Neuron (in vitro differentiated cells): ENCODE measurements at regions not wholly inside any gene's neighbourhood (a gene's known extent, or its start where the extent isn't known, plus 50 kb on each side); places are given as distances from the start of the nearest gene placed in this dataset.

Source experiments
- H2AFZ ChIP-seq: one replicate; pipeline ENCODE4 v1.6.1; 2013; ENCODE audit warnings: low read depth, mild to moderate bottlenecking, inconsistent platforms, low read length, moderate library complexity
- H3K27me3 ChIP-seq: one replicate; pipeline ENCODE4 v1.6.1; 2013; ENCODE audit warnings: low read length; ENCODE audit not compliant: insufficient read depth
- H3K36me3 ChIP-seq: one replicate; pipeline ENCODE4 v1.6.1; 2013; ENCODE audit warnings: low read length; ENCODE audit not compliant: insufficient read depth
- H3K4me1 ChIP-seq: one replicate; pipeline ENCODE4 v1.6.1; 2013; ENCODE audit warnings: low read length; ENCODE audit not compliant: insufficient read depth
- H3K4me3 ChIP-seq: 2 replicates; pipeline ENCODE4 v1.5.1; 2013; ENCODE audit warnings: mild to moderate bottlenecking, low read length, moderate library complexity
- H3K9me3 ChIP-seq: one replicate; pipeline ENCODE4 v1.6.1; 2013; ENCODE audit warnings: low read length

GRCh38 chr5:8807636-8808035 is 738.2 kb downstream of the SEMA5A start:
- no peaks in the 10 kb centered on the region for H3K9me3 ChIP-seq
- H3K27me3 ChIP-seq = no peaks in the 10 kb centered on the region
- no peak overlapping the region for H2AFZ ChIP-seq
- H3K4me3 ChIP-seq = no peak overlapping the region
- no peaks in the 10 kb centered on the region for H3K4me1 ChIP-seq
- H3K36me3 ChIP-seq = no peaks in the 10 kb centered on the region

DNA sequence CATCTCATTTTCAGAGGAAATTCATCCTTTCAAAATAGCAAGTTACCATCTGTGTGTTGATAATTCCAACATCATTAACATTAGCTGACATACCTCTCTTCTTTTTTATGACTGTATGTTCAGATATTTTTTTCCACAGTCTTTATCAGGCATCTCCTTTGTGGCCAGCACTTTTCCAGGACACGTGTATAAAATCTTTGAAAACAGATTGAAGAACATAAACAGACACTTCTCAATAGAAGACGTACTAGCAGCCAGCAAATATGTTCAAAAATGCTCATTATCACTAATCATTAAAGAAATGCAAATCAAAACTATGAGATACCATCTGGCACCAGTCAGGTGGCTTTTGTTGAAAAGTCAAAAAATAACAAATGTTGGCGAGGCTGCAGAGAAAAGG is 734.3 kb downstream of the SEMA5A start:
- H3K36me3 ChIP-seq = no peaks in the 10 kb centered on the region
- H3K4me1 ChIP-seq = no peaks in the 10 kb centered on the region
- no peaks in the 10 kb centered on the region for H3K9me3 ChIP-seq
- H3K4me3 ChIP-seq = no peak overlapping the region
- no peak overlapping the region for H2AFZ ChIP-seq
- H3K27me3 ChIP-seq = no peaks in the 10 kb centered on the region

GRCh38 chr5:8813180-8813579 is 732.7 kb downstream of the SEMA5A start:
- Histone ChIP-seq H3K4me1 (no peaks in the 10 kb centered on the region), H3K36me3 (no peaks in the 10 kb centered on the region), H3K4me3 (no peak overlapping the region), H3K27me3 (no peaks in the 10 kb centered on the region), H3K9me3 (no peaks in the 10 kb centered on the region), H2AFZ (no peak overlapping the region)

DNA sequence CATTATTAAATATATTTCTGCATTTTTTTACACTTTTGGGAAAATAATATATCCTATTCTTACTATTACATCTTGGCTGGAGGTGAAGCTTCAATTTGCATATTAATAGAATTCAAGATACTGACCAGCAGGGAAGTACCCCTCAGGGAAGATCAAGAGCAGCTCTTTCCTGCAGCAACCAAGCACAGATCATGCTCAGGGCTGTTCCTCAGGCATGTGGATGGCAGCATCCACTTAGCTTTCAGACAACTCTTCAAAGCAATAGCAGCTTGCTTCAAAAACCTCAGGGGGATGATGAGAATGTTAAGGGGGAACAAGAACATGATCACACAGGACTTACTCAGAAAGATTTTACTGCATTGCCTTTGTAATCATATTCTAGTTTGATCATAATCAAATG is 731.8 kb downstream of the SEMA5A start:
- H3K36me3 ChIP-seq = no peaks in the 10 kb centered on the region
- H3K9me3 ChIP-seq = no peaks in the 10 kb centered on the region
- no peaks in the 10 kb centered on the region for H3K4me1 ChIP-seq
- no peak overlapping the region for H3K4me3 ChIP-seq
- H2AFZ ChIP-seq = no peak overlapping the region
- no peaks in the 10 kb centered on the region for H3K27me3 ChIP-seq

DNA sequence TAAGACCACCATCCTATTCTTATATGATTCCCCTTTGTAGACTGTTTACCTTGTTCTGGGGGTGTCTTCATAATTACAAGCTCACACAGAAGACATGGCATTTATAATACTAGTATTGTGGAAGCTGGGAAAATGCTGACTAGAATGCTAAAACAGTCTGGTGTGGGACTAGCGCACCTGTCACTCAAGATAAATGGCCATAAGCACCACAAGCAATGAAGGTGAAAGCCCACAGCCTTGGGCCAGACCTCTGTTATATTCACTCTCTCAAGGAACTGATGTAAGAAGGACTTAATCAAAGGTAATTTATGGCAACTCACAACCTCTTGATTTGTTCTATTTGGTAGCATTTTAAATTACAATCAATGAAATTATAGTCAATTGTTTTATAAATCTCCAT is 721.5 kb downstream of the SEMA5A start:
- Histone ChIP-seq H3K27me3 (no peaks in the 10 kb centered on the region), H3K36me3 (no peaks in the 10 kb centered on the region)

GRCh38 chr5:8825139-8825757 is 720.6 kb downstream of the SEMA5A start:
- no peaks in the 10 kb centered on the region for H3K4me1 ChIP-seq
- H3K9me3 ChIP-seq = no peaks in the 10 kb centered on the region
- H3K36me3 ChIP-seq = no peaks in the 10 kb centered on the region
- H2AFZ ChIP-seq = no peak overlapping the region
- no peak overlapping the region for H3K4me3 ChIP-seq
- H3K27me3 ChIP-seq = no peaks in the 10 kb centered on the region

More for the DNA sequence above, 721.5 kb downstream of the SEMA5A start:
- Histone ChIP-seq H3K9me3 (no peaks in the 10 kb centered on the region), H2AFZ (no peak overlapping the region), H3K4me3 (no peak overlapping the region), H3K4me1 (no peaks in the 10 kb centered on the region)

- Histone ChIP-seq H3K36me3 (no peaks in the 10 kb centered on the region), H3K9me3 (no peaks in the 10 kb centered on the region), H3K27me3 (no peaks in the 10 kb centered on the region), H3K4me3 (no peak overlapping the region), H3K4me1 (no peaks in the 10 kb centered on the region), H2AFZ (no peak overlapping the region)
Measured at GRCh38 chr5:8826508-8826907, 719.4 kb downstream of the SEMA5A start.

DNA sequence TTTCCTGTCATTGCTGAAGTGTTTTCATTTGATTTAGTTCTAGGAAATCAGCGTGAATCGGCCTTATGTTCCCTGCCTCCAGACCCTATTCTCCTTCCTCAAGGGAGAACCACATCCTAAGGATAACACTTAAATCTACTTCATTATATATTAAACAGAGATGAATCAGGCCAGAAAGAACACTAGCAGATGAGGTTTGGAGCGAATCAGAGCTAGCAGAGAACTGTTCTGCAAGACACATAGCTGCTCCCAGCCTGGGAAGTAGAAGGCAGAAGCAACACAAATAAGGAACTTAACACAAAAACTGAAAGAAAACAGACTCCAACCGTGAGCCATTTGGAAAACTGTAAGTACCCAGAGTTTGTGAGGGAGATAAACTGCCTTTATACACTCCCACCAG is 718.2 kb downstream of the SEMA5A start:
- Histone ChIP-seq H3K27me3 (no peaks in the 10 kb centered on the region), H3K9me3 (no peaks in the 10 kb centered on the region), H2AFZ (no peak overlapping the region), H3K36me3 (no peaks in the 10 kb centered on the region), H3K4me3 (no peak overlapping the region), H3K4me1 (no peaks in the 10 kb centered on the region)

GRCh38 chr5:8828596-8829322 is 717.1 kb downstream of the SEMA5A start:
- H3K36me3 ChIP-seq = no peaks in the 10 kb centered on the region
- H3K27me3 ChIP-seq = no peaks in the 10 kb centered on the region
- H2AFZ ChIP-seq = no peak overlapping the region
- no peaks in the 10 kb centered on the region for H3K4me1 ChIP-seq
- H3K4me3 ChIP-seq = no peak overlapping the region
- no peaks in the 10 kb centered on the region for H3K9me3 ChIP-seq

DNA sequence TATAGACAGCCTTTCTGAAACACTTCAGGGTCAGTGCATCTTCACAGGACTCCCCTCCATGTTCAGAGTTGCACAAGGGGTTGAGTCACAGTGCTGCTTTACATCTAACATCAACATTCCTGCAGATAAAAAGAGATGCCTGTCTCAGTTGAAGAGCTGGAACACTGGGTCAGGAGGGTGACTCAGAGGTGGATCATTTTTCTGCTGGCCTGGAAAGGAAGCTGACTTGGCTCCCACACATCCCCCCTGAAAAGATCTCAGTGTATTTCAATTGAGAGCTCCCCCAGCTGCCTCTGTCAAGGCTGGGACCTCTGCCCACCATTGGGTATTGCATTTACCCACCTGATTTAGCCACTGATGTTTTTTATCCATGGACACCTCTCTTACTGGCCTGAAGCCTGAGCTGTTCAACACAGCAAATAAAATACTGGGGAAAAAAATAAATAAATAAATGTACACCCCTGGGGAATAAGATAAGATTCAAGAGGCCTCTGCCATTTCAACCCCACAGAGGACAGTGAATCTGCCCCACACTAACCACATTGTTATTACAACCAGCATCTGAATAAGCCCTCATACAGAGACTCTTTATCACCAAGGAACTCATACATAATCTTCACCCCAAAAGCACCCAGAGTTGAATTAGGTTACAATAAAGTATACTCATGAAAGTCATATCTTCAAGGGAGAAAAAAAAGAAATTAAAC is 716.4 kb downstream of the SEMA5A start:
- Histone ChIP-seq H3K27me3 (no peaks in the 10 kb centered on the region), H3K36me3 (no peaks in the 10 kb centered on the region), H3K4me1 (no peaks in the 10 kb centered on the region), H3K9me3 (no peaks in the 10 kb centered on the region), H3K4me3 (no peak overlapping the region), H2AFZ (no peak overlapping the region)

GRCh38 chr5:8831251-8831650 is 714.6 kb downstream of the SEMA5A start:
- H3K27me3 ChIP-seq = no peaks in the 10 kb centered on the region
- no peaks in the 10 kb centered on the region for H3K36me3 ChIP-seq
- no peak overlapping the region for H2AFZ ChIP-seq
- no peaks in the 10 kb centered on the region for H3K9me3 ChIP-seq
- H3K4me1 ChIP-seq = no peaks in the 10 kb centered on the region
- H3K4me3 ChIP-seq = no peak overlapping the region

- H3K9me3 ChIP-seq = no peaks in the 10 kb centered on the region
- H3K4me1 ChIP-seq = no peaks in the 10 kb centered on the region
- H3K36me3 ChIP-seq = no peaks in the 10 kb centered on the region
- H2AFZ ChIP-seq = no peak overlapping the region
- no peaks in the 10 kb centered on the region for H3K27me3 ChIP-seq
- H3K4me3 ChIP-seq = no peak overlapping the region
Measured at GRCh38 chr5:8831854-8832253, 714.0 kb downstream of the SEMA5A start.

- Histone ChIP-seq H2AFZ (no peak overlapping the region), H3K36me3 (no peaks in the 10 kb centered on the region), H3K27me3 (no peaks in the 10 kb centered on the region), H3K4me1 (peaks cover 9% of the 10 kb centered on the region), H3K9me3 (no peaks in the 10 kb centered on the region), H3K4me3 (no peak overlapping the region)
Measured at GRCh38 chr5:8839361-8840055, 706.4 kb downstream of the SEMA5A start.
